ENCODE measurements at regions not wholly inside any gene's neighbourhood (a gene's known extent, or its start where the extent isn't known, plus 50 kb on each side); places are given as distances from the start of the nearest gene placed in this dataset.

GRCh38 chr20:4468114-4468513 lies 218.1 kb upstream of the PRNP start (continued):
- TF ChIP-seq NRF1 (IDR thresholded peaks at IDR 0.05; ENCODE audit: low read depth, low read length) (no peak), POLR2A (IDR thresholded peaks at IDR 0.05; ENCODE audit: control extremely low read depth in 1 of 2, low read depth in 2 of 2, low read length in 2 of 2) (no peak), CBX5 (IDR thresholded peaks at IDR 0.05; ENCODE audit: low read depth, low read length) (no peak), POLR2AphosphoS5 (IDR thresholded peaks at IDR 0.05; ENCODE audit: low read depth, low read length) (no peak), RBBP5 (IDR thresholded peaks at IDR 0.05; ENCODE audit: borderline replicate concordance, low read depth, low read length) (no peak), SAP30 (IDR thresholded peaks at IDR 0.05; ENCODE audit: insufficient read depth, insufficient replicate concordance, low read length) (no peak)

Data from H1 (cell line).